ENCODE measurements at regions not wholly inside any gene's neighbourhood (a gene's known extent, or its start where the extent isn't known, plus 50 kb on each side); places are given as distances from the start of the nearest gene placed in this dataset.

GRCh38 chr14:48584031-48584430 lies 908.6 kb upstream of the MDGA2 start:
- no peak for TF ChIP-seq CTCF (IDR thresholded peaks at IDR 0.05; ENCODE audit: low read length)
- TF ChIP-seq EZH2 (IDR thresholded peaks at IDR 0.05; ENCODE audit: borderline replicate concordance, low read length), result no peak
